22Rv1 (cell line): ENCODE measurements at regions not wholly inside any gene's neighbourhood (a gene's known extent, or its start where the extent isn't known, plus 50 kb on each side); places are given as distances from the start of the nearest gene placed in this dataset.

ENCODE experiments used
- ZFX ChIP-seq: fragments of 450-650 bp; IDR thresholded peaks from 2 replicates; pipeline ENCODE4 v1.6.1; 2017; ENCODE audit warnings: antibody characterized with exemption, borderline replicate concordance
- TF ChIP-seq, protein P1 (sequence below): fragments of 450-650 bp; IDR thresholded peaks from 2 replicates; pipeline ENCODE4 v1.5.1; 2017; ENCODE audit warnings: mild to moderate bottlenecking

DNA sequence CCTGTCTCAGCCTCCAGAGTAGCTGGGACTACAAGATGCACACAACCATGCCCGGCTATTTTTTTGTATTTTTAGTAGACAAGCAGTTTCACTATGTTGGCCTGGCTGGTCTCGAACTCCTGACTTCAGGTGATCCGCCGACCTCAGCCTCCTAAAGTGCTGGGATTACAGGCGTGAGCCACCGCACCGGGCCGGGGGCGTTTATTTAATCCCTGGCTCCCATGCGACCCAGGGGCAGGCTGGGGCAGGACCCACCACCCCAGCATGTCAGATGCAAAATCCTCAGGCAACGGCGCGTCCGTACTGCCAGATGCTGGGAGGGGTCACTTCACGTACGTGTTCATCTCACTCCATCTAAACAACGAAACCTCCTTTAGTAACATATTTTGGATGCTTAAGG, 518.7 kb upstream of the NOX3 start:
- TF ChIP-seq, protein P1, sequence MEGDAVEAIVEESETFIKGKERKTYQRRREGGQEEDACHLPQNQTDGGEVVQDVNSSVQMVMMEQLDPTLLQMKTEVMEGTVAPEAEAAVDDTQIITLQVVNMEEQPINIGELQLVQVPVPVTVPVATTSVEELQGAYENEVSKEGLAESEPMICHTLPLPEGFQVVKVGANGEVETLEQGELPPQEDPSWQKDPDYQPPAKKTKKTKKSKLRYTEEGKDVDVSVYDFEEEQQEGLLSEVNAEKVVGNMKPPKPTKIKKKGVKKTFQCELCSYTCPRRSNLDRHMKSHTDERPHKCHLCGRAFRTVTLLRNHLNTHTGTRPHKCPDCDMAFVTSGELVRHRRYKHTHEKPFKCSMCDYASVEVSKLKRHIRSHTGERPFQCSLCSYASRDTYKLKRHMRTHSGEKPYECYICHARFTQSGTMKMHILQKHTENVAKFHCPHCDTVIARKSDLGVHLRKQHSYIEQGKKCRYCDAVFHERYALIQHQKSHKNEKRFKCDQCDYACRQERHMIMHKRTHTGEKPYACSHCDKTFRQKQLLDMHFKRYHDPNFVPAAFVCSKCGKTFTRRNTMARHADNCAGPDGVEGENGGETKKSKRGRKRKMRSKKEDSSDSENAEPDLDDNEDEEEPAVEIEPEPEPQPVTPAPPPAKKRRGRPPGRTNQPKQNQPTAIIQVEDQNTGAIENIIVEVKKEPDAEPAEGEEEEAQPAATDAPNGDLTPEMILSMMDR: no peak
- no peak for TF ChIP-seq ZFX
